GM21619 (cell line): ENCODE measurements at regions not wholly inside any gene's neighbourhood (a gene's known extent, or its start where the extent isn't known, plus 50 kb on each side); places are given as distances from the start of the nearest gene placed in this dataset.
"Not testable (repeated sequence)": the region's sequence is repeated elsewhere in the genome, so short reads cannot be mapped to it uniquely, and the experiment has no call there.

Experiments
- ATAC-seq: cut with Tn5 transposase; IDR thresholded peaks from one replicate; pipeline ENCODE4 v1.9.1; 2021; ENCODE audit not compliant: unreplicated experiment

- no peak for ATAC-seq
These were observed 121.2 kb upstream of the FOXP2 start for GRCh38 chr7:114293289-114294012.

GRCh38 chr7:114279901-114280300, 134.7 kb upstream of the FOXP2 start:
- no peak for ATAC-seq

DNA sequence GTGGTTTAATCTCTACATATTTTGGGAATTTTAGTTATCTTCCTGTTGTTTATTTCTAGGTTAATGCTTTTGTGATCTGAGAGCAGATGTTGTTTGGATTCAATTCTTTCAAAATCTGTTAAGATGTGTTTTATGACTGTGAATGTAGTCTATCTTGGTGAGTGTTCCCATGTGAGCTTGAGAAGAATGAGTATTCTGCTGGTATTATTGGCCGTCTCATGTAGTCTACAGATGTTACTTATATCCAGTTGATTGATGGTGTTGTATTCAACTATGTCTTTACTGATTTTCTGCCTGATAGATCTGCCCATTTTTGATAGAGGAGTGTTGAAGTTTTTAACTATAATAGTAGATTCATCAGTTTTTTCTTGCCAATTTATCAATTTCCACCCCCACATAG, 141.4 kb upstream of the FOXP2 start:
- ATAC-seq: no peak

DNA sequence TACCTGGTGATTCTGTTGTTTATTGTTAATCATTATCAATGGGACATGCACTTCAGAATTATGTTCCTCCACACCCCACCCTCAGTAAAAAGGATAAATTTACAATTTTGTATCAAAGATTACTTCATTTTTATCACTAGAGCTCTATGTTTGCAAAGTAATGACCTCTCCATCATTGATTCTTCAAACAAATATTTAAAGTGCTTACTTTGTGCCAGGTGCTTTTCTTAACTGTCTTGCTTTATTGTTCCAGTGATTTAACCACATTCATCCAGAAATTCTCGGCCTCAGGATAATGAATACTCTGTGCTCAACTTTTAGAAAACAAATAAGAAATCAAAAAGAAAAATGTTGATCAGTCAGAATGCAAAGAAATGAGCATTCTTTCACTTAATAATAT, 144.9 kb upstream of the FOXP2 start:
- ATAC-seq: no peak

DNA sequence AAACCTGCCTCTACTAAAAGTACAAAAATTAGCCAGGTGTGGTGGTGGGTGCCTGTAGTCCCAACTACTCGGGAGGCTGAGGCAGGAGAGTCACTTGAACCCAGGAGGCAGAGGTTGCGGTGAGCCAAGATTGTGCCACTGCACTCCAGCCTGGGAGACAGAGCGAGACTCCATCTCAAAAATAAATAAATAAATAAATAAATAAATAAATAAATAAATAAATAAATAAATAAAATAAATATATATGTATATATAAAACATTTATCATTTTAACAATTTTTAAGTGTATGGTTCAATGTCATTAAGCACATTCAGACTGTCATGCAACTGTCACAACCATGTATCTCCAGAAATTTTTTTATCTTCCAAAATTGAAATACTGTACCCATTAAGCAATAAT, 147.1 kb upstream of the FOXP2 start:
- ATAC-seq: not testable (repeated sequence)

DNA sequence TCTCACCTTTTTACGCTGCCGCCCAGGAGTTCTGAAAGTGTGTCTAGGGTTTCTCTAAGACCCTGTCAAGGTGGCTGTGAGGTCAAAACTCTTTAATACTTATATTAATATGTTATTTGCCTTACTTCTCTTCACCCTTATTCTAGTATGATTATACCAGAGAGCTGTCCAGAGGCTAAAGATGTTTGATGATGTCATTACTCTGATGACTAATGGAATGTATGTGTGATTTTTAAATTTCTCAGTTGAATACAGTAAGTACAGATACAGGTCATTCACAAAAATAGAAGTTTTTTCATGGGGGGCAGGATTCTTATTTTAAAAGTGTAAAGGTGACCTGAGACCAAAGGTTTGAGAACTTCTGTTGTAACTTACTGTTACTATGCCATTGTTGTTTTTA, 150.6 kb upstream of the FOXP2 start:
- ATAC-seq: no peak

- ATAC-seq: no peak
These were observed 151.4 kb upstream of the FOXP2 start for GRCh38 chr7:114263219-114263618.

- no peak for ATAC-seq
These were observed 159.2 kb upstream of the FOXP2 start for GRCh38 chr7:114255404-114255841.

GRCh38 chr7:114243646-114244045, 171.0 kb upstream of the FOXP2 start:
- ATAC-seq: no peak

- no peak for ATAC-seq
These were observed 171.6 kb upstream of the FOXP2 start for GRCh38 chr7:114242992-114243507.

DNA sequence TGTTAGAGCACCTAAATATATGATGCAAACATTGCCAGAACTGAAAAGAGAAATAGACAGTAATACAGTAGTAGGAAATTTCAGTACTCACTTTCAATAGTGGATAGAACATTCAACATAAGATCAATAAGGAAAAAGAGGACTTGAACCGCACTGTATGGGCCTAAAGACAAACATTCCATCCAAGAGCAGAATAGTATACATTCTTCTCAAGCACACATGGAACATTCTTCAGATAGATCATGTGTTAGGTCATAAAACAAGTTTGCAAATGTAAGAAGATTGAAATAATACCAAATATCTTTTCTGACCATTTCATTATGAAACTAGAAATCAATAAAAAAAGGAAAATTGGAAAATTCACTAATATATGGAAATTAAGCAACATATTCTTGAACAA, 185.4 kb upstream of the FOXP2 start:
- ATAC-seq: no peak

GRCh38 chr7:114225784-114226183, 188.8 kb upstream of the FOXP2 start:
- ATAC-seq: no peak

GRCh38 chr7:114218283-114218682, 196.3 kb upstream of the FOXP2 start:
- ATAC-seq: no peak

- ATAC-seq: no peak
These were observed 197.4 kb upstream of the FOXP2 start for GRCh38 chr7:114217026-114217806.

- no peak for ATAC-seq
These were observed 200.1 kb upstream of the FOXP2 start for GRCh38 chr7:114214466-114214865.

DNA sequence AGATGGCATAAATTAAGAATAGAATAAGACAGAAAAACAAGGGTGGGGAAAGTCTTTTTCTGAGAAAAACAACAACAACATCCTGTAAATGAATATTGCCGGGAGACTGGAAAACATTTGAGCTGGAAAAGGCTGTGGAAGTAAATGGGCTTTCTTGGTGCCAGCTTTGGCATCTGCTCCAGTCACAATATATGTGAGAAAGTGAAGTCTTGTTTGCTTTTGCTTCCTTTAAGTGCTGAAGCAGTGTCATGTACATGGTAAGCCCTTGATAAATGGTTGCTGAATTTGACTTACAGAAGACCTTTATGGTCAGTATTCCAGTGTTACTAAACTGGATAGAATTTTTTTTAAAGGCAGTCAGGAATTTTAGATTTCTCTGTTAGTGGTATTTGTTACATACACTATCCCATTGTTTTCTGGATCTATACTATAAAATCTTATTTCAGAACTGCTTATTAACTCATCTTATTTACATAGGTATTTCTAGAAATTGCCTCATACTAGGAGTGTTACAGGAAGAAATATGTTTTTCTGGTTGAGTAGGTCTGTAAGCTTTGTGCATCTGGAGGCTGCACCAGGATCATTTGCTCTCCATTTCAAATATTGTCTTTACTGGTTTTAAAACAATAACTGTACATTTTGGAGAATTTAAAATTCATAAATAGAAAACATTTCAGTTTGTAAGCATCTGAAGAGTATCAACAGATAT, 201.7 kb upstream of the FOXP2 start:
- no peak for ATAC-seq

GRCh38 chr7:114209968-114210367, 204.6 kb upstream of the FOXP2 start:
- no peak for ATAC-seq

GRCh38 chr7:114206688-114207087, 207.9 kb upstream of the FOXP2 start:
- ATAC-seq: no peak

- ATAC-seq: no peak
These were observed 218.1 kb upstream of the FOXP2 start for GRCh38 chr7:114196517-114196916.

GRCh38 chr7:114190387-114190786, 224.2 kb upstream of the FOXP2 start:
- ATAC-seq: no peak

- ATAC-seq: no peak
These were observed 231.1 kb upstream of the FOXP2 start for GRCh38 chr7:114183311-114184088.
